Neutrophil (primary cell): ENCODE measurements at regions not wholly inside any gene's neighbourhood (a gene's known extent, or its start where the extent isn't known, plus 50 kb on each side); places are given as distances from the start of the nearest gene placed in this dataset.
"Not testable (repeated sequence)": the region's sequence is repeated elsewhere in the genome, so short reads cannot be mapped to it uniquely, and the experiment has no call there.

Experiments
- H3K27ac ChIP-seq: fragments of 200-600 bp; sonication (generic); 2 replicates; pipeline ENCODE4 v1.5.1; 2016; ENCODE audit warnings: mild to moderate bottlenecking, moderate library complexity
- H3K27me3 ChIP-seq: fragments of 200-600 bp; sonication (generic); 2 replicates; pipeline ENCODE4 v1.6.0; 2016; ENCODE audit warnings: mild to moderate bottlenecking
- H3K36me3 ChIP-seq: fragments of 200-600 bp; sonication (generic); 2 replicates; pipeline ENCODE4 v1.5.1; 2017
- H3K4me1 ChIP-seq, 2 experiments: fragments of 200-600 bp in 1 of 2; sonication (generic) in 1 of 2; 1 replicate in 1 of 2; 2 replicates in 1 of 2; pipeline versions ENCODE4 v1.5.1 to v1.6.1; 2013 to 2016; ENCODE audit warnings: low read depth in 1 of 2, low read length in 1 of 2, mild to moderate bottlenecking in 1 of 2, moderate library complexity in 1 of 2; ENCODE audit not compliant: control insufficient read depth in 1 of 2, insufficient read depth in 1 of 2
- H3K4me3 ChIP-seq, 2 experiments: fragments of 200-600 bp in 1 of 2; sonication (generic) in 1 of 2; 1 replicate in 1 of 2; 2 replicates in 1 of 2; pipeline ENCODE4 v1.5.1; 2013 to 2016; ENCODE audit warnings: low read depth in 1 of 2, low read length in 1 of 2, mild to moderate bottlenecking in 1 of 2, moderate library complexity in 1 of 2
- H3K9me3 ChIP-seq: fragments of 200-600 bp; sonication (generic); 2 replicates; pipeline ENCODE4 v1.5.1; 2016
- TF ChIP-seq, protein P1 (sequence below): fragments of 200-600 bp; sonication (generic); IDR thresholded peaks from 2 replicates; pipeline ENCODE4 v1.5.1; 2016; ENCODE audit warnings: antibody characterized with exemption

DNA sequence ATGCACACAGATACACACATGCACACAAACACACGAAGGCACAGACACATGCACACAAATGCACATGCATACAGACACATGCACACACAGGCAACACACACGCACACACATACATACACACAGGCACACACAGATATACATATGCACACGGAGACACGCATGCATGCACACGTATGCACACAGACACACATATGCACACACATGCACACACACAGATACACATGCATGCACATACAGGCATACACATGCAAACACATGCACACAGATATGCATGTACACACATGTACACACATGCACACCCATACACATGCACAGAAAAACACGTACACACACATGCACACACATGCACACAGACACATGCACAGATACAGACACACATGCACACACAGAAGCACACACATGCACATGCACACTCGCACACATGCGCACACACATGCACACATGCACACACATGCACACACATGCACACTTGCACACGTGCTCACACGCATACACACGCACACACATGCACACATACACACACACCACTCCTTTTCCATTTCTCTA lies 70.8 kb upstream of the ALDH3B2 start:
- TF ChIP-seq, protein P1, sequence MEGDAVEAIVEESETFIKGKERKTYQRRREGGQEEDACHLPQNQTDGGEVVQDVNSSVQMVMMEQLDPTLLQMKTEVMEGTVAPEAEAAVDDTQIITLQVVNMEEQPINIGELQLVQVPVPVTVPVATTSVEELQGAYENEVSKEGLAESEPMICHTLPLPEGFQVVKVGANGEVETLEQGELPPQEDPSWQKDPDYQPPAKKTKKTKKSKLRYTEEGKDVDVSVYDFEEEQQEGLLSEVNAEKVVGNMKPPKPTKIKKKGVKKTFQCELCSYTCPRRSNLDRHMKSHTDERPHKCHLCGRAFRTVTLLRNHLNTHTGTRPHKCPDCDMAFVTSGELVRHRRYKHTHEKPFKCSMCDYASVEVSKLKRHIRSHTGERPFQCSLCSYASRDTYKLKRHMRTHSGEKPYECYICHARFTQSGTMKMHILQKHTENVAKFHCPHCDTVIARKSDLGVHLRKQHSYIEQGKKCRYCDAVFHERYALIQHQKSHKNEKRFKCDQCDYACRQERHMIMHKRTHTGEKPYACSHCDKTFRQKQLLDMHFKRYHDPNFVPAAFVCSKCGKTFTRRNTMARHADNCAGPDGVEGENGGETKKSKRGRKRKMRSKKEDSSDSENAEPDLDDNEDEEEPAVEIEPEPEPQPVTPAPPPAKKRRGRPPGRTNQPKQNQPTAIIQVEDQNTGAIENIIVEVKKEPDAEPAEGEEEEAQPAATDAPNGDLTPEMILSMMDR = no peak

DNA sequence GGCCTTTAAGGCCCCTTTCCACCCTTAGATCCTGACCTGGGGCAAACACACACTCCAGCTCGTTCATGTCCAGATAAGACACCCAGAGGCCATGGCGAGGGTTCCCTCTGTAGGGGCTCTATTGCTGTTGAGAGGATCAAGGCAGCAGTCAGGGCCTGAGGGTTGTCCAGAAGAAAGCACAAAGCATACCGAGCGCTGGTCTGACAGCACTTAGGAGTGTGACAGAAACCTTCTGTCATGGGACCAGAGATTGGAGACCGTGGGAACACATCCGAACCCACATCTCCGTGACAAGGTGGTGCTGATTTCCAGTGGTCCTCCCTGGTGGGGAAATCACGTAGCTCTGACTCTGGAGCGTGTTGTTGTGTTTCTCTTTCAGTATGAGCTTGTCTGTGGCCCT lies 69.8 kb upstream of the ALDH3B2 start:
- H3K9me3 ChIP-seq, H3K4me1 ChIP-seq, H3K4me3 ChIP-seq, H3K36me3 ChIP-seq, H3K27ac ChIP-seq, H3K27me3 ChIP-seq: not testable (repeated sequence)

More for the DNA sequence above, 70.8 kb upstream of the ALDH3B2 start:
- Histone ChIP-seq H3K27ac (no peak overlapping the region), H3K4me3 (no peak overlapping the region), H3K9me3 (no peaks in the 10 kb centered on the region), H3K4me1 (no peaks in the 10 kb centered on the region), H3K36me3 (no peaks in the 10 kb centered on the region), H3K27me3 (no peaks in the 10 kb centered on the region)

DNA sequence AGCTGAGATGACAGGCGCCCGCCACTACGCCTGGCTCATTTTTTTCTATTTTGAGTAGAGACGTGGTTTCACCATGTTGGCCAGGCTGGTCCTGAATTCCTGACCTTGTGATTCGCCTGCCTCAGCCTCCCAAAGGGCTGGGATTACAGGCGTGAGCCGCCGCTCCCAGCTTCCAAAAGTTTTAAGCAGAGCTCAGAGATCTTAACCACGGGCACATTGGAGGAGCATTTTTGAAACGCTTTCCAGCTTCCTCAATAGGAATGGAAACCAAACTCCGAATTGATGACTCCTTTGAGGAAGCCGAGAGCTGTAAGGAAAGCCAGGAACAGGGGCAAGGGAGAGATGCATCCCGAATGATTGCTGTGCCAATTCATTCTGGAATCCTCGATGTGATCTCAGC lies 63.8 kb upstream of the ALDH3B2 start:
- not testable (repeated sequence) for H3K27me3 ChIP-seq, H3K4me1 ChIP-seq, H3K4me3 ChIP-seq, H3K36me3 ChIP-seq, H3K9me3 ChIP-seq, H3K27ac ChIP-seq

DNA sequence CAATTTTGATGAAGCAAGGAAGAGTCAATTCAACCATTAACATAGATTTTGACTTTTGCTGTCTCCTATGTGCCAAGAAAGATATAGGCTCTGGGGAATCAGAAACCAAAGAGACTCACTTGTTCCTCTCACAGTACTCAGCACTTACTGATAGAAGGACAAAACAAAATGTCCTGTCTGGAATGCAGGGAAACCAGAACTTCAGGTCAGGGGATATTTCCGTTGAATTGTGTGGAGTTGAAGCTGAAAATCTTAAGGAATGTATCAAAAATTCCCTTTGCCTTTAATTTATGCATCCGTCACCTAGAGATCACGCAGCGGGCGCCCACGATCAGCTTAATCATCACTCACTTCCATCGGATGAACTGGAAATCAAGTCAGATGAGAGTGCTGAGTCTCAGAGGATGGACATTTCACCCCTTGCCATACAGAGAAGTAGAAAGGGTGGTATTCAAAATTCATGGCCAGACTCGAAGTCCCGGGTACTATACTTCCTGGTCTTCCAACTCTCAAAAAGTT lies 63.2 kb upstream of the ALDH3B2 start:
- not testable (repeated sequence) for H3K4me3 ChIP-seq, H3K27me3 ChIP-seq, H3K36me3 ChIP-seq, H3K4me1 ChIP-seq, H3K9me3 ChIP-seq, H3K27ac ChIP-seq

DNA sequence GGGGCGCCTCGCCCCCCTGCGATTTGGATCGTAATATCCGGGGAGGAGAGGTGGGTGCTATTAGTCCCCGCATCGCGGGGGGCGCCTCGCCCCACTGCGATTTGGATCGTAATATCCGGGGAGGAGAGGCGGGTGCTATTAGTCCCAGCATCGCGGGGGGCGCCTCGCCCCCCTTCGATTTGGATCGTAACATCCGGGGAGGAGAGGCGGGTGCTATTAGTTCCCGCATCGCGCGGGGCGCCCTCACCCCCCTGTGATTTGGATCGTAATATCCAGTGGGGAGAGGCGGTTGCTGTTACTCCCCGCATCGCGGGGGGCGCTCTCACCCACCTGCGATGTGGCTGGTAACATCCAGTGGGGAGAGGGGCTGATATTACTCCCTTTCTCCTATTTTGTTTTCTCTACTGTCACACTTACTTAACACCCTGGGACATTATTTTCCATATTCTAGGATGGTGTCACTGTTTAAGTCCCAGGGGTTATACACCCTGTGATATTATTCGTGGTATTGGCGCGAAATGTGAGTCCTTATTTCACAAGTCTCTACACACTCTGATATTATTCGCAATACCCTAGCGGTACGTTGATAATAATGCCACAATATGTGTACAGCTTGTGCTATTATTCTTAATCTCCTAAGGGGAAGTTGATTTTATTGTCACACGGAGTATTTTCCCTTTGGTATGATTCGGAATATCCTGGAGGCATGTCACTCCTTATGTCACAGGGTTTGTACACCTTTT lies 57.8 kb upstream of the ALDH3B2 start:
- Histone ChIP-seq H3K36me3 (no peaks in the 10 kb centered on the region), H3K27ac (no peak overlapping the region), H3K27me3 (peaks cover 36% of the 10 kb centered on the region), H3K4me3 (no peak overlapping the region), H3K4me1 (no peaks in the 10 kb centered on the region), H3K9me3 (no peaks in the 10 kb centered on the region)
- TF ChIP-seq, protein P1 = no peak

DNA sequence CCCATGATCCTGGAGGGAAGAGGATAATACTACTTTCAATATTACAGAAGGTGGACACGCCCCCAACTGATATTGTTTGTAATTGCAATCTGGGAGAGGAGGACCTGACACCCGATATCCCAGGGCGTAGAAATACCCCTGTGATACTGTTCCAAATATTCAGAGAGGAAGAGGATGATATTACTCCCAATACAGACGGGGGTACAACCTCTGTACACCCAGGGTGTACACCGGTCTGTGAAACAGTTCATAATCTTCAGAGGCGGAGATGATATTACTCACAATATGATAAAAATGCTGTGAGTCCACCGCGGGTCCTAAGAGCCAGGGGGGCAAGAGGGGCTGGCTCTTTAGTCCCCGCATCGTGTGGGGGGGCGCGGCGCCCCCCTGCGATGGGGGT lies 57.2 kb upstream of the ALDH3B2 start:
- Histone ChIP-seq H3K9me3 (no peaks in the 10 kb centered on the region), H3K36me3 (no peaks in the 10 kb centered on the region), H3K4me3 (no peak overlapping the region)

DNA sequence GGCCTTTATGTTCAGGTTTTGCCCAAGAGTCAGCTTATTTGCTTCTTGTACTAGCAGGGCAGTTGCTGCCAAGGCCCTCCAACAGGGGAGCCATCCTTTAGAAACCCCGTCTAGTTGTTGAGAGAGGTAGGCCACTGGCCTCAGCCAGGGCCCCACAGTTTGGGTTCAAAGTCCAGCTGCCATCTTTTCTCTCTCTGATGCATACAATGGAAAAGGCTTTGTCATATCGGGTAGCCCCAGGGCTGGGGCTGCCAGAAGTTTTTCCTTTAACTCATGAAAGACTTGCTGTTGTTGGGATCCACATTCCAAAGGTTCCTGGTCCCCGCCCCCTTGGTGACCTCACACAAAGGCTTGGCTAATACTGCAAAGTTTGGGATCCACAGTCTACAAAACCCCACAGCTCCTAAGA lies 53.7 kb upstream of the ALDH3B2 start:
- peaks cover 34% of the 10 kb centered on the region for H3K27me3 ChIP-seq
- not testable (repeated sequence) for H3K4me1 ChIP-seq, H3K4me3 ChIP-seq, H3K9me3 ChIP-seq, H3K36me3 ChIP-seq, H3K27ac ChIP-seq

More for the DNA sequence above, 57.2 kb upstream of the ALDH3B2 start:
- TF ChIP-seq, protein P1 = no peak
- Histone ChIP-seq H3K27me3 (peaks cover 36% of the 10 kb centered on the region), H3K27ac (no peak overlapping the region), H3K4me1 (no peaks in the 10 kb centered on the region)

DNA sequence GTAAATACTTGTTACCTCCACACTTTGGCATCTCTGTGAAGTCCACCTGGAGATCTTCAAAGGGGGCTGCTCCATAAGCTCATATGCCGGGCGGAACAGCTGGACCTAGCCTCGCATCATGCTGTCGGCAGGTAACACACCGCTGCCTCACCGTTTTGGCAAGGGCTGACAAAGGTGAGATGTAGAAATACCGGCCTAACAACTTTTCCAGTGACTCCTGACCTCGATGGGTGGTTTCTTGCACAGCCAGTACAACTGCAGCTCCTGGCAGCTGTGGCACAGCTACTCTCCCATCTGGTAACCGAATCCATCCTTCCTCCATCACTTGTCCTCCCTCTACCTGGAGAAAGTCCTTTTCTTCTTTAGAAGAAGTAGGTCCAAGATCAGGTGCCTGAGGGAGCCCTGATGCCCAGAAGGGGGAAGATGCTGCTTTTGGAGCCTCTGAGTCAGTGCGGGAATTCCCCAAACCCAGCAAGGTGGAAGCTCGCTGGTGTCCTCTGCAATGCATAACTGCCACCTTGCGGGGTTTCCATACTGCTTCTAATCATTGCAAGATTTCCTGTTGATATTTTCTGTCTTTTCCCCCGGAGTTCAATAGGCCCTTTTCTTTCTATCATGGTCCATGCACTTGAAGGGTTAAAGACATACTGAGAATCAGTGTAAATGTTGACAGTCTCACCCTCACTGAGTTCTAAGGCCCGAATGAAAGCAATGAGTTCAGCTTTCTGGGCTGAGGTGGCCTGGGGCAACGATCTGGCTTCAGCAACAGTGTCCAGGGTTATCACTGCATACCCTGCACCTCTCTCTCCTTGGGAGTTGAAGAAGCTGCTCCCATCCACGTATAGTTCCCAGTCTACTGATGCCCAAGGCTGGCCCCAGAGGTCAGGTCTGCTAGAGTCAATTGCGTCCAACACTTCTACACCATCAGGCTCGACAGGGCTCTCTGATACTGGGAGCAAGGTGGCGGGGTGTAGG lies 52.9 kb upstream of the ALDH3B2 start:
- not testable (repeated sequence) for H3K4me1 ChIP-seq, H3K4me3 ChIP-seq, H3K36me3 ChIP-seq, H3K27ac ChIP-seq, H3K9me3 ChIP-seq
- H3K27me3 ChIP-seq = peaks cover 25% of the 10 kb centered on the region
